ENCODE measurements at regions not wholly inside any gene's neighbourhood (a gene's known extent, or its start where the extent isn't known, plus 50 kb on each side); places are given as distances from the start of the nearest gene placed in this dataset.

DNA sequence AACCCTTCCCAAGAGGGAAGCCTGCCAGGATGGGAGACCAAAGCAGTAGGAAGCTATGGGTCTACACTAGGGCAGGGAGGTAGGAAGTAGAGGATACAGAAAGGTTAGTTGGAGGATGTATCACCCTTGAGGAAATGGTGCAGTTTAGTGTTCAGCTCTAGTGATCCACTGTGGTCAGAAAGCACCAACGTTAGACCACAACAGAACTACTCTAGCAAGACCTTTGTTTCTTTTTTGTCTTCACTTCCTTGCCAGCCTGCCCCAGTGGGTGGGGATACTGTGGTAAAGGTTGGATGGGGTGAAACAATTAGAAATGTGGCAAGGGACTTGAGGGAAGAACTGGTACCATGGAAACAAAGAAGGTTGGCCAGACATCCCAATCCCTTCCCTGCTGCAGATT lies 83.3 kb downstream of the DDIT4L start:
- no peak for TF ChIP-seq PRPF4 (IDR thresholded peaks at IDR 0.05; ENCODE audit: insufficient read depth, low read depth, low read length, poor library complexity, severe bottlenecking)
- no peak for TF ChIP-seq LCOR (CRISPR knock-in tag; IDR thresholded peaks at IDR 0.05)
- no peak for TF ChIP-seq RFX7 (CRISPR knock-in tag; IDR thresholded peaks at IDR 0.05)
- TF ChIP-seq SAFB (IDR thresholded peaks at IDR 0.05; ENCODE audit: borderline replicate concordance, low read depth, low read length), result no peak
- no peak for TF ChIP-seq ZNF699 (CRISPR knock-in tag; IDR thresholded peaks at IDR 0.05; ENCODE audit: insufficient replicate concordance)
- no peak for TF ChIP-seq ZNF184 (CRISPR knock-in tag; IDR thresholded peaks at IDR 0.05)
- TF ChIP-seq HOXB6 (CRISPR knock-in tag; IDR thresholded peaks at IDR 0.05; ENCODE audit: borderline replicate concordance), result no peak
- TF ChIP-seq ZBTB12 (CRISPR knock-in tag; IDR thresholded peaks at IDR 0.05), result no peak
- TF ChIP-seq RAD21 (CRISPR knock-in tag; conservative IDR thresholded peaks at IDR 0.05 in 1 of 2, IDR thresholded peaks at IDR 0.05 in 1 of 2), result no peak
- no peak for TF ChIP-seq HNRNPK (IDR thresholded peaks at IDR 0.05; ENCODE audit: low read depth, low read length, poor library complexity, severe bottlenecking)
- no peak for TF ChIP-seq RBM17 (IDR thresholded peaks at IDR 0.05; ENCODE audit: borderline replicate concordance, low read depth, low read length)
- no peak for TF ChIP-seq ZNF316 (IDR thresholded peaks at IDR 0.05)
- Histone ChIP-seq H3K27ac (ENCODE audit: extremely low read depth, low read depth, low read length) (no peak overlapping the region), H3K4me3 (no peak overlapping the region), H3K9ac (ENCODE audit: insufficient read depth in 1 of 2, low read depth in 2 of 2, low read length in 2 of 2) (no peak overlapping the region), H3K4me2 (ENCODE audit: insufficient read depth, low read length) (no peak overlapping the region), H3K9me3 (replicated peaks; ENCODE audit: control insufficient read depth, insufficient read depth, low read depth, low read length) (no peaks in the 10 kb centered on the region), H3K4me1 (replicated peaks in 1 of 2; ENCODE audit: control insufficient read depth in 2 of 2, insufficient read depth in 2 of 2, low read length in 2 of 2) (no peaks in the 10 kb centered on the region), H3K9me1 (ENCODE audit: control insufficient read depth, insufficient read depth, low read length) (no peaks in the 10 kb centered on the region), H3K79me2 (ENCODE audit: control insufficient read depth, insufficient read depth, low read length) (no peaks in the 10 kb centered on the region), H4K20me1 (replicated peaks; ENCODE audit: control insufficient read depth, insufficient read depth, low read length) (no peaks in the 10 kb centered on the region), H2AFZ (ENCODE audit: low read depth, low read length) (no peak overlapping the region), H3K36me3 (ENCODE audit: control insufficient read depth, insufficient read depth, low read length) (no peaks in the 10 kb centered on the region), H3K27me3 (ENCODE audit: control insufficient read depth in 2 of 2, insufficient read depth in 2 of 2, low read length in 2 of 2) (no peaks in the 10 kb centered on the region)
- ChIA-PET CTCF (ENCODE audit: low intra/inter-chr PET ratio) (no interaction called here), POLR2A (no interaction called here)
- FAIRE-seq, result no peak
- in situ Hi-C loops (cut with MboI), result no loop called here
- intact Hi-C loops (cut with micrococcal nuclease), result no loop called here
- ATAC-seq, result no peak
- WGBS (ENCODE audit: insufficient coverage, low coverage, missing lambda C conversion rate), result 0% methylated on average over 1 of the region's 1 CpG
- DNase-seq (ENCODE audit: extremely low read depth in 1 of 4, low spot score in 3 of 4), result no peak
- no TSS peak for BruUV-seq (replicated peaks)

Data from K562 (cell line).